K562 (cell line): ENCODE measurements at regions not wholly inside any gene's neighbourhood (a gene's known extent, or its start where the extent isn't known, plus 50 kb on each side); places are given as distances from the start of the nearest gene placed in this dataset.

ENCODE experiments used
- ATAC-seq: fragments of 200-7000 bp; cut with Tn5 transposase; 3 replicates; pipeline ENCODE4 v1.9.1; 2020; ENCODE audit warnings: moderate library complexity
- BruUV-seq: library from RNA; stranded (reverse); fragments of 400-500 nt; replicated peaks from 2 replicates; lab custom pipeline; 2021; lab: Mats Ljungman, UMichigan
- CTCF ChIA-PET: fragments of 300-600 bp; formaldehyde crosslinking; extraction: SDS; loops from one replicate; lab custom pipeline; 2021; ENCODE audit warnings: low intra/inter-chr PET ratio; lab: Yijun Ruan, JAX
- POLR2A ChIA-PET: fragments of 300-600, 350-650 bp; sonication (Branson Sonifier 250); formaldehyde crosslinking; extraction: SDS; loops from one replicate; lab custom pipeline; 2021; ENCODE audit warnings: antibody characterized with exemption, inconsistent platforms; lab: Yijun Ruan, JAX
- DNase-seq, 4 experiments: peaks; one replicate each; pipeline versions ENCODE4 v3.0.0 to v3.0.0-alpha.2; 2011 to 2018; ENCODE audit warnings: low spot score in 3 of 4, mixed read lengths in 3 of 4; ENCODE audit errors: extremely low read depth in 1 of 4
- FAIRE-seq: peaks from 2 replicates; lab custom pipeline; 2011; peaks lifted over from hg19 to GRCh38; lab: Jason Lieb, UNC
- H2AFZ ChIP-seq: 2 replicates; pipeline ENCODE4 v1.6.0; 2011; ENCODE audit warnings: low read depth, low read length, control low read depth, inconsistent platforms
- H3K27ac ChIP-seq: fragments of 200-600 bp; 3 replicates; pipeline ENCODE4 v1.8.0; 2011; ENCODE audit warnings: low read depth, mild to moderate bottlenecking, control low read depth, inconsistent platforms, low read length, moderate library complexity, mixed read lengths; ENCODE audit errors: extremely low read depth
- H3K27me3 ChIP-seq, 2 experiments: fragments of 300-600 bp in 1 of 2; 2 replicates in 1 of 2; 3 replicates in 1 of 2; pipeline versions ENCODE4 v1.6.0 to v1.8.0; 2011; ENCODE audit warnings: inconsistent platforms in 2 of 2, low read length in 2 of 2, mild to moderate bottlenecking in 1 of 2, mixed read lengths in 1 of 2, moderate library complexity in 1 of 2; ENCODE audit not compliant: control insufficient read depth in 2 of 2, insufficient read depth in 2 of 2
- H3K36me3 ChIP-seq: fragments of 300-600 bp; 3 replicates; pipeline ENCODE4 v1.8.0; 2011; ENCODE audit warnings: mild to moderate bottlenecking, low read length, inconsistent platforms; ENCODE audit not compliant: control insufficient read depth, insufficient read depth
- H3K4me1 ChIP-seq, 2 experiments: fragments of 200-600 bp in 1 of 2; replicated peaks in 1 of 2; 2 replicates in 1 of 2; 3 replicates in 1 of 2; pipeline versions ENCODE4 v1.5.1 to v1.8.0; 2011; ENCODE audit warnings: inconsistent platforms in 2 of 2, low read length in 2 of 2, mild to moderate bottlenecking in 1 of 2, mixed read lengths in 1 of 2, moderate library complexity in 1 of 2; ENCODE audit not compliant: control insufficient read depth in 2 of 2, insufficient read depth in 2 of 2
- H3K4me2 ChIP-seq: 2 replicates; pipeline ENCODE4 v1.6.1; 2011; ENCODE audit warnings: low read length, control low read depth, inconsistent platforms, mixed read lengths; ENCODE audit not compliant: insufficient read depth
- H3K4me3 ChIP-seq: fragments of 200-600 bp; sonication (generic), shearing (Covaris generic); 2 replicates; pipeline ENCODE4 v1.5.1; 2016; ENCODE audit warnings: control low read depth, inconsistent platforms
- H3K79me2 ChIP-seq: fragments of 200-600 bp; 3 replicates; pipeline ENCODE4 v1.8.0; 2011; ENCODE audit warnings: low read length, inconsistent platforms; ENCODE audit not compliant: control insufficient read depth, insufficient read depth
- H3K9ac ChIP-seq, 2 experiments: 2 replicates each; pipeline versions ENCODE4 v1.6.0 to v1.6.1; 2011; ENCODE audit warnings: low read depth in 2 of 2, low read length in 2 of 2, control low read depth in 1 of 2, inconsistent platforms in 1 of 2, mild to moderate bottlenecking in 1 of 2, mixed read lengths in 1 of 2; ENCODE audit not compliant: insufficient read depth in 1 of 2
- H3K9me1 ChIP-seq: one replicate; pipeline ENCODE4 v1.6.0; 2011; ENCODE audit warnings: inconsistent platforms, mild to moderate bottlenecking, low read length, moderate library complexity; ENCODE audit not compliant: control insufficient read depth, insufficient read depth
- H3K9me3 ChIP-seq: replicated peaks from 2 replicates; pipeline ENCODE4 v1.5.1; 2011; ENCODE audit warnings: low read depth, low read length, inconsistent platforms; ENCODE audit not compliant: control insufficient read depth, insufficient read depth
- H4K20me1 ChIP-seq: replicated peaks from 2 replicates; pipeline ENCODE4 v1.6.1; 2011; ENCODE audit warnings: low read length, inconsistent platforms, mixed read lengths; ENCODE audit not compliant: control insufficient read depth, insufficient read depth
- EP300 ChIP-seq: IDR thresholded peaks from 2 replicates; pipeline ENCODE4 v1.6.1; 2012; ENCODE audit warnings: low read length, improper control_type of control experiment
- KDM2B ChIP-seq: fragments of 250-450 bp; sonication (Bioruptor Pico); IDR thresholded peaks from 2 replicates; pipeline ENCODE4 v1.8.0; 2021; ENCODE audit warnings: mild to moderate bottlenecking, moderate library complexity
- L3MBTL2 ChIP-seq: fragments of 450-650 bp; IDR thresholded peaks from 2 replicates; pipeline ENCODE4 v1.6.1; 2016; ENCODE audit warnings: mild to moderate bottlenecking, moderate library complexity
- MIER1 ChIP-seq: fragments of 450-650 bp; IDR thresholded peaks from 2 replicates; pipeline ENCODE4 v1.6.1; 2016; ENCODE audit warnings: antibody characterized with exemption, mild to moderate bottlenecking, low read depth
- SETDB1 ChIP-seq: IDR thresholded peaks from one replicate; pipeline ENCODE4 v1.6.1; 2012; ENCODE audit warnings: low read length, control low read depth, inconsistent platforms
- SMAD1 ChIP-seq: fragments of 150-350 bp; IDR thresholded peaks from 2 replicates; pipeline ENCODE4 v1.6.1; 2014; ENCODE audit warnings: low read length, low read depth; ENCODE audit not compliant: partially characterized antibody
- SREBF1 ChIP-seq: fragments of 150-350 bp; IDR thresholded peaks from 2 replicates; pipeline ENCODE4 v1.6.1; 2014; ENCODE audit warnings: antibody characterized with exemption, low read depth, low read length, borderline replicate concordance
- SRSF3 ChIP-seq: fragments of 200-400 bp; formaldehyde crosslinking; IDR thresholded peaks from 2 replicates; pipeline ENCODE4 v1.6.1; 2016; ENCODE audit warnings: mild to moderate bottlenecking, low read length, moderate library complexity; ENCODE audit not compliant: insufficient read depth
- SUPT5H ChIP-seq: fragments of 450-650 bp; IDR thresholded peaks from 2 replicates; pipeline ENCODE4 v1.6.1; 2016
- TCF7L2 ChIP-seq: fragments of 150-350 bp; IDR thresholded peaks from 2 replicates; pipeline ENCODE4 v1.6.1; 2016; ENCODE audit warnings: low read depth, mild to moderate bottlenecking, low read length, moderate library complexity
- ZBTB12 ChIP-seq: fragments of 250-450 bp; sonication (Bioruptor Pico); IDR thresholded peaks from 2 replicates; pipeline ENCODE4 v1.4.0; 2020
- ZNF507 ChIP-seq: conservative IDR thresholded peaks from 2 replicates; pipeline ENCODE4 v1.6.1; 2017; ENCODE audit warnings: missing genetic modification characterization, missing compliant biosample characterization
- WGBS: fragments of 100-300 bp; shearing (Covaris generic); methylation state at CpG from one replicate; pipeline ENCODE4 v1.1.6; 2016; ENCODE audit warnings: low coverage, mixed read lengths; ENCODE audit not compliant: insufficient coverage; ENCODE audit errors: missing lambda C conversion rate; 5-methylcytosine and 5-hydroxymethylcytosine counted together
- in situ Hi-C: fragments of 300-500 bp; cut with MboI; formaldehyde crosslinking; loops from 4 replicates; pipeline ENCODE4 v1.15.0; 2018; ENCODE audit warnings: inconsistent platforms, mixed read lengths
- intact Hi-C: fragments of 100-400 bp; cut with micrococcal nuclease; formaldehyde crosslinking; loops from 2 replicates; pipeline ENCODE4 v1.14.2; 2022
- TF ChIP-seq, protein P1 (sequence below), 2 experiments: fragments of 450-650 bp in 1 of 2; sonication (generic) in 1 of 2; formaldehyde crosslinking in 1 of 2; IDR thresholded peaks in 1 of 2; conservative IDR thresholded peaks in 1 of 2; 2 replicates each; pipeline versions ENCODE4 v1.6.1 to v1.8.1; 2016 to 2023; ENCODE audit warnings: mild to moderate bottlenecking in 2 of 2, moderate library complexity in 2 of 2, inconsistent platforms in 1 of 2, missing genetic modification reagents in 1 of 2
- TF ChIP-seq, protein P2 (sequence below): fragments of 250-450 bp; sonication (Bioruptor Pico); IDR thresholded peaks from 2 replicates; pipeline ENCODE4 v1.9.0; 2021; ENCODE audit warnings: mild to moderate bottlenecking, inconsistent platforms
- TF ChIP-seq, protein P3 (sequence below): fragments of 250-450 bp; sonication (Bioruptor Pico); IDR thresholded peaks from 2 replicates; pipeline ENCODE4 v1.8.0; 2022; ENCODE audit warnings: inconsistent platforms, mild to moderate bottlenecking, moderate library complexity, borderline replicate concordance

GRCh38 chr12:23126794-23127193 is 501.8 kb downstream of the ETNK1 start:
- POLR2A ChIA-PET, result interaction anchor here (1.5 kb wide), 1 partner anchor 23 kb away, joined by 3 read pairs; no protein-coding TSS in a partner anchor
- no peak overlapping the region for H3K27ac ChIP-seq

More at GRCh38 chr12:23126794-23127193, 501.8 kb downstream of the ETNK1 start:
- no peak overlapping the region for H2AFZ ChIP-seq
- H3K9me1 ChIP-seq, result no peaks in the 10 kb centered on the region
- FAIRE-seq (no peak), DNase-seq (no peak)
- CTCF ChIA-PET, result no interaction called here
- no peaks in the 10 kb centered on the region for H4K20me1 ChIP-seq
- TF ChIP-seq EP300 (no peak), ZBTB12 (CRISPR knock-in tag) (no peak), KDM2B (CRISPR knock-in tag) (no peak), MIER1 (no peak), SREBF1 (no peak), ZNF507 (no peak), TCF7L2 (no peak), SETDB1 (no peak), SUPT5H (no peak), SMAD1 (no peak), SRSF3 (no peak), L3MBTL2 (no peak)
- TF ChIP-seq, protein P1, sequence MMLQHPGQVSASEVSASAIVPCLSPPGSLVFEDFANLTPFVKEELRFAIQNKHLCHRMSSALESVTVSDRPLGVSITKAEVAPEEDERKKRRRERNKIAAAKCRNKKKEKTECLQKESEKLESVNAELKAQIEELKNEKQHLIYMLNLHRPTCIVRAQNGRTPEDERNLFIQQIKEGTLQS (IDR thresholded peaks at IDR 0.05), result no peak
- TF ChIP-seq, protein P1 (CRISPR knock-in tag; conservative IDR thresholded peaks at IDR 0.05), result no peak
- TF ChIP-seq, protein P2, sequence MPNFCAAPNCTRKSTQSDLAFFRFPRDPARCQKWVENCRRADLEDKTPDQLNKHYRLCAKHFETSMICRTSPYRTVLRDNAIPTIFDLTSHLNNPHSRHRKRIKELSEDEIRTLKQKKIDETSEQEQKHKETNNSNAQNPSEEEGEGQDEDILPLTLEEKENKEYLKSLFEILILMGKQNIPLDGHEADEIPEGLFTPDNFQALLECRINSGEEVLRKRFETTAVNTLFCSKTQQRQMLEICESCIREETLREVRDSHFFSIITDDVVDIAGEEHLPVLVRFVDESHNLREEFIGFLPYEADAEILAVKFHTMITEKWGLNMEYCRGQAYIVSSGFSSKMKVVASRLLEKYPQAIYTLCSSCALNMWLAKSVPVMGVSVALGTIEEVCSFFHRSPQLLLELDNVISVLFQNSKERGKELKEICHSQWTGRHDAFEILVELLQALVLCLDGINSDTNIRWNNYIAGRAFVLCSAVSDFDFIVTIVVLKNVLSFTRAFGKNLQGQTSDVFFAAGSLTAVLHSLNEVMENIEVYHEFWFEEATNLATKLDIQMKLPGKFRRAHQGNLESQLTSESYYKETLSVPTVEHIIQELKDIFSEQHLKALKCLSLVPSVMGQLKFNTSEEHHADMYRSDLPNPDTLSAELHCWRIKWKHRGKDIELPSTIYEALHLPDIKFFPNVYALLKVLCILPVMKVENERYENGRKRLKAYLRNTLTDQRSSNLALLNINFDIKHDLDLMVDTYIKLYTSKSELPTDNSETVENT (CRISPR knock-in tag), result no peak
- TF ChIP-seq, protein P3, sequence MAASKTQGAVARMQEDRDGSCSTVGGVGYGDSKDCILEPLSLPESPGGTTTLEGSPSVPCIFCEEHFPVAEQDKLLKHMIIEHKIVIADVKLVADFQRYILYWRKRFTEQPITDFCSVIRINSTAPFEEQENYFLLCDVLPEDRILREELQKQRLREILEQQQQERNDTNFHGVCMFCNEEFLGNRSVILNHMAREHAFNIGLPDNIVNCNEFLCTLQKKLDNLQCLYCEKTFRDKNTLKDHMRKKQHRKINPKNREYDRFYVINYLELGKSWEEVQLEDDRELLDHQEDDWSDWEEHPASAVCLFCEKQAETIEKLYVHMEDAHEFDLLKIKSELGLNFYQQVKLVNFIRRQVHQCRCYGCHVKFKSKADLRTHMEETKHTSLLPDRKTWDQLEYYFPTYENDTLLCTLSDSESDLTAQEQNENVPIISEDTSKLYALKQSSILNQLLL (CRISPR knock-in tag), result no peak
- TF ChIP-seq, all 486 proteins: peak for 0
- Histone ChIP-seq H3K4me3 (no peak overlapping the region), H3K79me2 (no peaks in the 10 kb centered on the region), H3K4me1 (no peaks in the 10 kb centered on the region), H3K9me3 (no peaks in the 10 kb centered on the region), H3K27me3 (no peaks in the 10 kb centered on the region), H3K9ac (no peak overlapping the region), H3K36me3 (no peaks in the 10 kb centered on the region), H3K4me2 (no peak overlapping the region)
- WGBS, result 55% methylated on average over 2 of the region's 2 CpGs
- in situ Hi-C loops, result no loop called here
- no TSS peak for BruUV-seq
- ATAC-seq, result no peak
- intact Hi-C loops, result no loop called here
